PFSK-1 (cell line): ENCODE measurements at regions not wholly inside any gene's neighbourhood (a gene's known extent, or its start where the extent isn't known, plus 50 kb on each side); places are given as distances from the start of the nearest gene placed in this dataset.

Experiments
- FOXP2 ChIP-seq: optimal IDR thresholded peaks from 2 replicates; pipeline ENCODE3; 2011; ENCODE audit warnings: borderline replicate concordance, control low read depth, inconsistent platforms; ENCODE audit not compliant: insufficient read depth; ENCODE audit errors: extremely low read length, extremely low read depth
- POLR2AphosphoS5 ChIP-seq: IDR thresholded peaks from 2 replicates; pipeline ENCODE4 v1.6.1; 2012; ENCODE audit warnings: low read depth, mild to moderate bottlenecking, control low read depth, low read length, moderate library complexity
- REST ChIP-seq, 2 experiments: IDR thresholded peaks; 2 replicates each; pipeline versions ENCODE4 v1.6.1 to v1.8.0; 2011 to 2012; ENCODE audit warnings: low read depth in 2 of 2, low read length in 2 of 2, control low read depth in 1 of 2, inconsistent platforms in 1 of 2, mild to moderate bottlenecking in 1 of 2, moderate library complexity in 1 of 2; ENCODE audit not compliant: insufficient read depth in 1 of 2
- SIN3A ChIP-seq: IDR thresholded peaks from 2 replicates; pipeline ENCODE4 v1.6.1; 2012; ENCODE audit warnings: mild to moderate bottlenecking, low read length, moderate library complexity, borderline replicate concordance; ENCODE audit not compliant: insufficient read depth
- TAF1 ChIP-seq: IDR thresholded peaks from 2 replicates; pipeline ENCODE4 v1.6.1; 2012; ENCODE audit warnings: low read length, control low read depth, borderline replicate concordance; ENCODE audit not compliant: insufficient read depth

DNA sequence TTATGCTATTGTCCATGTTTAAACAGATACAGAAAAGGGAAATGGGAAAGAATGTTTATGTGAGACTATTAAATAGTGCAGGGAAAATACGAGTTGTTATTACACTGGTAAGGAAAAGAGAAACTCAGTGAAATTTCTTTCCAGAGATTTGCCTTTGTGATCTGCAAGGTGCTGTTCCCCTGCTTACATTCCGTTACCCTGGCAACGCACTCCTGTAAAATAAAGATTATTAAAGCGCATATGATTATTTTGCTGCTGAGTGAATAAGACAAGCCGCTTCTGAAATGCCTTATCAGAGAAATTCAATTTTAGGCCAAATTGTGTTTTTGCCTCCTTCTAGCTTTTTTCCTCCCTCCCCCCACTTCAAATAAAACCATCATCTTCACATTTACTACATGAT lies 328.6 kb upstream of the PMFBP1 start:
- TF ChIP-seq REST (IDR thresholded peaks at IDR 0.05; ENCODE audit: insufficient read depth in 1 of 2, low read depth in 2 of 2, low read length in 2 of 2) (no peak), POLR2AphosphoS5 (no peak), SIN3A (no peak), FOXP2 (no peak), TAF1 (no peak)

- TF ChIP-seq REST (IDR thresholded peaks at IDR 0.05; ENCODE audit: insufficient read depth in 1 of 2, low read depth in 2 of 2, low read length in 2 of 2) (no peak), TAF1 (no peak), FOXP2 (no peak), SIN3A (no peak), POLR2AphosphoS5 (no peak)
Measured at GRCh38 chr16:72493716-72494415, 321.9 kb upstream of the PMFBP1 start.

- TF ChIP-seq SIN3A (no peak), TAF1 (no peak), FOXP2 (no peak), POLR2AphosphoS5 (no peak), REST (IDR thresholded peaks at IDR 0.05; ENCODE audit: insufficient read depth in 1 of 2, low read depth in 2 of 2, low read length in 2 of 2) (no peak)
Measured at GRCh38 chr16:72487283-72487682, 315.3 kb upstream of the PMFBP1 start.

DNA sequence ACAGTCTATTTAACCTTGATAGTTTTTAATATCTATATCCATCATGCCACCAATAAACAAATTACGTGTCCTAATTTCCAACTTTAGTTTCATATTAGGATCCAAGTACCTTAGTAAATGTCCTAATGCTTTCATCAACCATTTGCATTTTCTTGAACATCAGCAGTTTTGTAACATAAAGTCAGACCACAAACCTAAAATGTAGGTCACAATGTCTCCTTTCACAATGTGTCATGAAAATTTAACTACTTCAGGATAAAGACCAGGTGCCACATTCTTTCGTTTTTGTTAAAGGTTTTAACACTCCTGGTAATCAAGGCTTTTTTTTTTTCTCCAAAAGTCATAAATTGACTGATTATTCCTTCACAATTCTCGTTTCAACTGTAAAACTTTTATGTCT lies 310.7 kb upstream of the PMFBP1 start:
- TF ChIP-seq POLR2AphosphoS5 (no peak), REST (IDR thresholded peaks at IDR 0.05; ENCODE audit: insufficient read depth in 1 of 2, low read depth in 2 of 2, low read length in 2 of 2) (no peak)

GRCh38 chr16:72481419-72481818 lies 309.5 kb upstream of the PMFBP1 start:
- no peak for TF ChIP-seq REST (IDR thresholded peaks at IDR 0.05; ENCODE audit: insufficient read depth in 1 of 2, low read depth in 2 of 2, low read length in 2 of 2)
- no peak for TF ChIP-seq POLR2AphosphoS5
